ENCODE measurements at regions not wholly inside any gene's neighbourhood (a gene's known extent, or its start where the extent isn't known, plus 50 kb on each side); places are given as distances from the start of the nearest gene placed in this dataset.
"Not testable (repeated sequence)": the region's sequence is repeated elsewhere in the genome, so short reads cannot be mapped to it uniquely, and the experiment has no call there.

DNA sequence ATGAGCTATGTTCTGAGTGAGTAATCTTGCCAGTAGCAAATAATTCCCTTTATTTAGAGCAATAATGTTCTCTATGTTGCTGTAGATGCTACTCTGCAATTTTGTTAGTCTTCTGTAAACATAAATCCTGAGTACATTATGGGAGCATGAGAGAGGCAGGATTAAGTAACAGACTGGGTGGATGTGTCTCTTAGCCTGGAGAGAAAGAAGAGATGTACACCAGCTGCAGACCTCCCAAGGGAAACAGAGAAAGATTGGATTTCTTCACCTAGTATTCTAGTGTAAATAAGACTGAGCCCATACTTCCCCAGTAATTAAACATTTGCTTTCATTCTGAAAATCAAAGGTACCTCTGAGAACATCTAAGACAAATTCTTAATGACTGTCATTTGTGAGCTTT, 564.0 kb downstream of the TRHDE start:
- no peak for DNase-seq (ENCODE audit: low spot score)
- intact Hi-C loops (cut with DNase I) = no loop called here

DNA sequence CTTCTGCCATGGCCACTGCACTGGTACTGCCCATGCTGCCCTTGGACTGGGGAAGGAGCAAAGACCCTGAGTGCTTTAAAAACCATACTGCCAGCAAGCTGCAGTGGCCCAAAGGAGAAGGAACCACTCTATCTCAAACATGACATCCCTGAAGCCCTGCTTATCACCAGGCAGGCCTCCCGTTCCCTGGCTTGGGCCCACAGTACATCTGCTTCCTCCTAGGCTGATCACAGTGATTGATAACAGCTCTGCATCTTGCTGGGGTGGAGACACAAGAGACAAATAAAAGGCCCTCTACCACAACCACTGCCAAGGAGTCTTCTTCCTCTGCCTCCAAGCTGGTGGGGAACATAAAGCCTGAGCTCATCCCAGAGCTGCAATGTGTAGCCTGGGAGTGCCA, 567.5 kb downstream of the TRHDE start:
- DNase-seq (ENCODE audit: low spot score) = no peak

GRCh38 chr12:72863671-72864070, 591.5 kb downstream of the TRHDE start:
- DNase-seq (ENCODE audit: low spot score) = no peak
- intact Hi-C loops (cut with DNase I) = no loop called here

More for the DNA sequence above, 567.5 kb downstream of the TRHDE start:
- intact Hi-C loops (cut with DNase I) = no loop called here

DNA sequence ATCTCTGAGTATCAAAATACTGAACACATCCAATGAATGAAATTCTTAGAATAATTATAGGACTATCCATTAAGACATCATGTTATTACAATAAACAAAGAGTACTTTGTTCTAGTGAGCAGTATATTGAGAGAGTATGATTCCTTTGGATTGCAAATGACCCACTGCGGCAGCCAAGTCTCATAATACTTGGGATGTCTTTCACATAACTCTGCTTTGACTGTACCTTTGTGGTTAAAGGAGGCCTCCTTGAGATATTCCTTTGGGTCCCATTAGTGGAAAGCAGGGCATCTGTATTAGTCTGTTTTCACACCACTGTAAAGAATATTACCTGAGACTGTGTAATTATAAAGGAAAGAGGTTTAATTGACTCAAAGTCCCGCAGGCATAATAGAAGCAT, 593.8 kb downstream of the TRHDE start:
- intact Hi-C loops (cut with DNase I) = no loop called here
- no peak for DNase-seq (ENCODE audit: low spot score)

DNA sequence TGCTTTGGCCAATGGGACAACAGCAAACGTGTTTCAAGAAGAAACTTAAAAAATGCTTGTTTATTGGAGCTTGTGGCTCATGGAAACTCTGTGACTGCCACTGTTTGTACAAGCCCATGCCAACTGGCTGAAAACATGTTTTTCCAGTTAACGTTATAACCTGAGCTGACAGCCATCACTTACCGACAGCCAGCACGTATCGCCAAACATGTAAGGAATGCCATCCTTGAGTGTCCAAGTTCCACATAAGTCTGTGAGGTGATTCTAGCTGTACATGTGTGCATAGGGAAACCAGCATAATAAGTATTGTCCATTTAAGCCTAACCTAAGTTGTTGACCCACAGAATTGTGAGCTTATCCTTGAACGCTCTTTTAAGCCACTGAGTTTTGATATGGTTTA, 596.9 kb downstream of the TRHDE start:
- intact Hi-C loops (cut with DNase I) = no loop called here
- no peak for DNase-seq (ENCODE audit: low spot score)

DNA sequence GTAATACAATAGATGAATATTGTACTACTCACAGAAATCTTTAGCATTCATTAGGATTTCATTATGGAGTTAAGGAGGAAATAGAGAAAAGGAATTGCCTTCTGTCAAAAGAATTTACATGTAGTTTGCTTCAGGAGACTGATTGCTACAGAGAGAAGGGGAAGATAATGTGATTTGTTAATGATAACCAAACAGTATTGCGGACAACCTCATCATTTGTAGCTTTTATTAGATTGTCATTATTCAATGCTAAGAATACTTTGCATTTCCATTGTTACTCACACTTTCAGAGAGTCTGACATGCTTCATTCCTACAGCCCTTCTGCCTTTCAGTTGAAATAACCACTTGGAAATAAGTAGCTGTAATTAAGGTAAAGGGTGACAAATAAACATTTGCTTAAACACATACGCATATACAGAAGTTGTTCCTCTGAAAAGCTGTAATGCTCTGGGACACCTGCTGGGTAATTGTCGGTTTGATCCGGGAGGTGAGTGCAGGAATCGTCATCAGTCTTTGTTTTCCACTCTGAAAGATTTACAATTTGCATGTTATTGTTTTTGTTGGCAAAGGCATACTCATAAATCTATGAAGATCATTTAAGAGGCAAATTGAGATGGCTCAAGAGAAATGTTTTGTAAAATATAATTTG, 600.2 kb downstream of the TRHDE start:
- DNase-seq (ENCODE audit: low spot score) = no peak
- intact Hi-C loops (cut with DNase I) = no loop called here

- no peak for DNase-seq (ENCODE audit: low spot score)
- intact Hi-C loops (cut with DNase I) = no loop called here
These were observed 600.8 kb downstream of the TRHDE start for GRCh38 chr12:72872996-72873395.

- intact Hi-C loops (cut with DNase I) = no loop called here
- no peak for DNase-seq (ENCODE audit: low spot score)
These were observed 603.9 kb downstream of the TRHDE start for GRCh38 chr12:72876092-72876491.

DNA sequence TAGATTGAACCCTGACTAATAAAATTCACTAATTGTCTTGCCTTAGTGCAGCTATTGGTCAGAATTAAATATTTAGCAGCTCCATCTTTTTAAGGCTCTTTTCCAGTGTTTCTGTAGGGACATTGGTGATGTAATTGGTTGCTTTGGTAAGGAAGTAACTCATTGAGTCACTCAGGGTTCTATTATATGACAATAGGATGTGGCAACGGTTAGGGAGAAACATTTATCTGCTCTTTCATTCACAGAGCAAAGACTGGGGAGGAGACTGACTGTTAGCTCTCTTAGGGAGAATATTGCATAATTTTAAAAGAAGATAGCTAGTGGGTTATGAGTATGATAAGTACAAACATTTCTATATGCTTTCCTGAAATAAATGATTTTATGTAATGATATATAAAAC, 616.5 kb downstream of the TRHDE start:
- intact Hi-C loops (cut with DNase I) = no loop called here
- no peak for DNase-seq (ENCODE audit: low spot score)

DNA sequence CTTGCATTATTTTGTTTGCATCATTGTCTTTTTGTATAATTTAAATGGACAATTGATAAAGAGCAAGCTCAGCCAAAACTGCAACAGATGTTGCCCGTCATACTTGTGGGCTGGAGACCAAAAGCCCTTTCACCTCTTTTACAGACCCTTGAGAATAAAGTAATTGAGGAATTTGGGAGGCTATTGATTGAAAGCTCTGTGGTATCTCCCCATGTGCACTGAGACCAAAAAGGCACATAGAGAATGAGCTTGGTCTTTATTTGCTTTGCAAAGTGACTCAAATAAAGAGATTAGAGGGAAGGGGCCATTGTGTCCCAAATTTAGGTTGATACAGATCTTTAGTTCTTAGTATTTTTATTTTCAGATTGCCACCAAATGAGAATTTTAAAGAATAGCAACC, 617.6 kb downstream of the TRHDE start:
- intact Hi-C loops (cut with DNase I) = no loop called here
- no peak for DNase-seq (ENCODE audit: low spot score)

DNA sequence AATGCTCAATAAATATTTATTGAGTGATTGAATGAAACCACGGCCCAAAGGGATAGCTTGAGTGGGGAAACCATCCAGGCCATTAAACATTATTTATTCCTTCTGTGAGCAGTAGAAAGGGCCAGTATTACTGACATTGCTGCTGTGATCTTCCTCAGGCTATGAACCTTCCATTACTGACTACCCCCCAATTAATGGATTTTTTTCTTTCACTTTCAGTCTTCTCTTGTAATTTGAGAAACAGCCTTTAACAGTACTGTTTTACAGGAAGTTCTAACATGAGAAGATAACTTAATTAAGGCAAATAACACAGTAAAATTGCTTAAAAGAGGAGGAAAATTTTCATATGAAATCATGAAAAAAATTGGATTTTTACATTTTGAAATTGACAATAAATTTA, 629.5 kb downstream of the TRHDE start:
- no peak for DNase-seq (ENCODE audit: low spot score)
- intact Hi-C loops (cut with DNase I) = no loop called here

DNA sequence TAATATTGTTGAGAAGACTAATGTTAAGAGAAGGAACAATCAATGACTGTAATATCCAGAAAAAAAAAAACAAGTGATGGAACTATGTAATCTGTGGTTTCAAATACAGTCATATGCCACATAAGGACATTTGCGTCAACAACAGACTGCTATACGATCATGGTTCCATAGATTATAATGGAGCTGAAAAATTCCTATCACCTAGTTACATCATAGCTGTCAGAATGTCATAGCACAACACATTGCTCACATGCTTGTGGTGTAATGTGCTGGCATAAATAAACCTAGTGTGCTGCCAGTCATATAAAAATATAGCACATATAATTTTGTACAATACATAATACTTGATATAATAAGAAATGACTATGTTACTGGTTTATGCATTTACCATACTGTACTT, 653.5 kb downstream of the TRHDE start:
- intact Hi-C loops (cut with DNase I) = no loop called here
- no peak for DNase-seq (ENCODE audit: low spot score)

DNA sequence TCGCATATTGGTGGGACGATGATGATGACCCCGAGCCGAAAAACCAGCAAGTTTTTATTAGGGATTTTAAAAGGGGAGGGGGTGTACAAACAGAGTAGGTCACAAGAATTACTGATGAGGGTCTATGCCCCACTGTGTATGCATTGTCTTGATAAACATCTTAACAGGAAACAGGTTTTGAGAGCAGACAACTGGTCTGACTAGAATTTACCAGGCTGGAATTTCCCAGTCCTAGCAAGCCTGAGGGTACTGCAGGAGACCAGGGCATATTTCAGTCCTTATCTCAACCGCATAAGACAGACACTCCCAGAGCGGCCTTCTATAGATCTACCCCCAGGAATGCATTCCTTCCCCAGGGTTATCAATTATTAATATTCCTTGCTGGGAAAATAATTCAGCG, 659.7 kb downstream of the TRHDE start:
- DNase-seq (ENCODE audit: low spot score); intact Hi-C loops (cut with DNase I): not testable (repeated sequence)

DNA sequence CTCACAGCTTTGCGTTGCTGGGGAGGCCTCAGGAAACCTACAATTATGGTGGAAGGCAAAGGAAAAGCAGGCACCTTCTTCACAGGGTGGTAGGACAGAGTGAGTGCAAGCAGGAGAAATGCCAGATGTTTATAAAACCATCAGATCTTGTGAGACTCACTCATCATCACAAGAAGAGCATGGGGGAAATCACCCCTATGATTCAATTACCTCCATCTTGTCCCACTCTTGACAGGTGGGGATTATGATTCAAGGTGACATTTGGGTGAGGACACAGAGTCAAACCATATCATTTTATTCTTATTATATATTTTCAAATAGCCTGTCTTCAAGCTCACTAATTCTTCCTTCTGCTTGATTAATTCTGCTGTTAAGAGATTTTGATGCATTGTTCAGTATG, 665.3 kb downstream of the TRHDE start:
- DNase-seq (ENCODE audit: low spot score) = no peak
- intact Hi-C loops (cut with DNase I) = no loop called here

- intact Hi-C loops (cut with DNase I) = no loop called here
These were observed 685.3 kb downstream of the TRHDE start for GRCh38 chr12:72957454-72957853.

DNA sequence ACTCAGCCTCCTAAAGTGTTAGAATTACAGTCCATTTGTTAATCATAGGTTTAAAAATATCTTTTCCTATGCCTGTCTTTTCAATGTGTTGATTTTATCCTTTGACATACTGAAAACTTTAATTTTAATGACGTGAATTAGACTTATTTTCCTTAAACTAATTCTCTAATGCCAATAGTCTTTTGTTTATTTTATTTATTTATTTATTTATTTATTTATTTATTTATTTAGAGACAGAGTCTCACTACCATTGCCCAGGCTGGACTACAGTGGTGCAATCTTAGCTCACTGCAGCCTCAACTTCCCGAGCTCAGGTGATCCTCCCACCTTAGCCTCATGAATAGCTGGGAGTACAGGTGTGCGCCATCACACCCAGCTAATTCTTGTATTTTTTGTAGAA, 694.5 kb downstream of the TRHDE start:
- DNase-seq (ENCODE audit: low spot score) = no peak
- intact Hi-C loops (cut with DNase I) = no loop called here

More at GRCh38 chr12:72957454-72957853, 685.3 kb downstream of the TRHDE start:
- no peak for DNase-seq (ENCODE audit: low spot score)

DNA sequence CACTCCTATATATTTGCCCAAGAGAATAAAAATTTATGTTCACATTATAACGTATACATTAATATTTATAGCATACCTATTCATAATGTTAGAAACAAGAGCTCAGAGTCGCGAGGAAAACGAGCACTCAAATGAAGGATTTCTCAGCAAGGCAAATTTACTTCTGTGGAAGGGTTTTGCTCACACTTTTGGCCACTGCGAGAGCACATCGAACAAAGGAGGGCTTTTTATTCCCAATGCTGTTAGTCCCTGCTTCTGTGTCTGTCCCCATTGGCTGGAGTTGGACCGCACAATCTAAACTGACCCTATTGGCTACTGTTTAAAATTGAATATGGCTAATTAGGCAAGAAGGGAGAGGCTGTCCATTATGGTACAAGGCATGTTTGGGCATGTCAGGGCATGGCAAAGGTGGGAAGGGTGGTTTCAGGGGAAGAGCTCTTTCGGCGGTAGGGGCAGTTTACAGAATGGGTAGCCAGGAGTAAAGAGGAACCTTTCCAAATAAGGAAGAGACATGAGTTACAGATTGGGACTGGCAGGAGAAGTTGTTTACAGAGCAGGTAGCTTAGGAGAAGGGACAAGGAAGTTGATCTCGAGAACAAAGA, 702.9 kb downstream of the TRHDE start:
- no peak for DNase-seq (ENCODE audit: low spot score)
- intact Hi-C loops (cut with DNase I) = no loop called here

- DNase-seq (ENCODE audit: low spot score) = no peak
- intact Hi-C loops (cut with DNase I) = no loop called here
These were observed 706.8 kb downstream of the TRHDE start for GRCh38 chr12:72978999-72979398.

- intact Hi-C loops (cut with DNase I) = no loop called here
- DNase-seq (ENCODE audit: low spot score) = no peak
These were observed 710.2 kb downstream of the TRHDE start for GRCh38 chr12:72982356-72982755.

DNA sequence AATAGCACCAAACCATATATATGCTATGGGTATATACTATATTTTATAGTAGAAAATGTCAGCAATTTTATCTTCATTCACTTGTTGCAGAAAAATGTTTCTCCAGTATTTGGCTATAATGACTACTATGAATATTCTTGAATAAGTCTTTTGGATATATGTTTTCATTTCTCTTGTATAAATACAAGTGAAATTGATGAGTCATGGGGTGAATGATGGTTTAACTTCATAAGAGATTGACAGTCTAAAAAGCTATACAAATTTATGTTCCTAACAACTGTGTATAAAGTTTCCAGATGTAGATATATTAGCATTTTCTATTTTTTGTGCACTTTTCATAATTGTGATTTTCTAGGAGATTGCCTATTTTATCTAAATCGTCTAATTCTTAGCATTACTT, 714.8 kb downstream of the TRHDE start:
- no peak for DNase-seq (ENCODE audit: low spot score)
- intact Hi-C loops (cut with DNase I) = no loop called here

- intact Hi-C loops (cut with DNase I) = no loop called here
- DNase-seq (ENCODE audit: low spot score) = no peak
These were observed 717.3 kb downstream of the TRHDE start for GRCh38 chr12:72989458-72989947.

DNA sequence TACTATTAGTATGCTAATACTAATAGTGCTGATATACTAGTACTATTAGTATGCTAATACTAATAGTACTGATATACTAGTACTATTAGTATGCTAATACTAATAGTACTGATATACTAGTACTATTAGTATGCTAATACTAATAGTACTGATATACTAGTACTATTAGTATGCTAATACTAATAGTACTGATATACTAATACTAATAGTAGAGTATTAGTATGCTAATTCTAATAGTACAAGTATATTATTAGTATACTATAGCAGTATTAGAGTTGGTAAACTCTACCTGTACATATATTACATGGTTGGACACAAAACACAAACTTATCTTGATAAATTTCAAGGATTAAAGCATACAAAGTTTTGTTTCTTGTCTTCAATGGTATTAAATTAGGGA, 722.9 kb downstream of the TRHDE start:
- DNase-seq (ENCODE audit: low spot score); intact Hi-C loops (cut with DNase I): not testable (repeated sequence)

Data from cardiac septum (tissue), 1 donor.